ENCODE measurements at regions not wholly inside any gene's neighbourhood (a gene's known extent, or its start where the extent isn't known, plus 50 kb on each side); places are given as distances from the start of the nearest gene placed in this dataset.

GRCh38 chr13:50187352-50188029 lies 172.2 kb downstream of the KCNRG start:
- TF ChIP-seq CTCF (IDR thresholded peaks at IDR 0.05; ENCODE audit: low read depth, low read length, missing control alignments) = no peak
- H3K4me3 ChIP-seq (ENCODE audit: low read depth, low read length) = no peak overlapping the region
- in situ Hi-C loops (cut with HindIII; ENCODE audit: low sequenced_read_pairs) = no loop called here
- DNase-seq (ENCODE audit: low read depth) = no peak

- H3K4me3 ChIP-seq (ENCODE audit: low read depth, low read length) = no peak overlapping the region
- in situ Hi-C loops (cut with HindIII; ENCODE audit: low sequenced_read_pairs) = no loop called here
- DNase-seq (ENCODE audit: low read depth) = no peak
- TF ChIP-seq CTCF (IDR thresholded peaks at IDR 0.05; ENCODE audit: low read depth, low read length, missing control alignments) = no peak
Measured at GRCh38 chr13:50188696-50189095, 173.5 kb downstream of the KCNRG start.

- TF ChIP-seq CTCF (IDR thresholded peaks at IDR 0.05; ENCODE audit: low read depth, low read length, missing control alignments) = no peak
- DNase-seq (ENCODE audit: low read depth) = no peak
- H3K4me3 ChIP-seq (ENCODE audit: low read depth, low read length) = no peak overlapping the region
- in situ Hi-C loops (cut with HindIII; ENCODE audit: low sequenced_read_pairs) = no loop called here
Measured at GRCh38 chr13:50189450-50189849, 174.2 kb downstream of the KCNRG start.

- no peak overlapping the region for H3K4me3 ChIP-seq (ENCODE audit: low read depth, low read length)
- no peak for TF ChIP-seq CTCF (IDR thresholded peaks at IDR 0.05; ENCODE audit: low read depth, low read length, missing control alignments)
- no peak for DNase-seq (ENCODE audit: low read depth)
- in situ Hi-C loops (cut with HindIII; ENCODE audit: low sequenced_read_pairs) = no loop called here
Measured at GRCh38 chr13:50191004-50191403, 175.8 kb downstream of the KCNRG start.

GRCh38 chr13:50192272-50192813 lies 177.1 kb downstream of the KCNRG start:
- H3K4me3 ChIP-seq (ENCODE audit: low read depth, low read length) = no peak overlapping the region
- TF ChIP-seq CTCF (IDR thresholded peaks at IDR 0.05; ENCODE audit: low read depth, low read length, missing control alignments) = no peak
- no peak for DNase-seq (ENCODE audit: low read depth)
- in situ Hi-C loops (cut with HindIII; ENCODE audit: low sequenced_read_pairs) = no loop called here

- no peak for DNase-seq (ENCODE audit: low read depth)
- no peak overlapping the region for H3K4me3 ChIP-seq (ENCODE audit: low read depth, low read length)
- in situ Hi-C loops (cut with HindIII; ENCODE audit: low sequenced_read_pairs) = no loop called here
- no peak for TF ChIP-seq CTCF (IDR thresholded peaks at IDR 0.05; ENCODE audit: low read depth, low read length, missing control alignments)
Measured at GRCh38 chr13:50195045-50195444, 179.8 kb downstream of the KCNRG start.

Data from astrocyte of the cerebellum (primary cell).